HG02763 (cell line): ENCODE measurements at regions not wholly inside any gene's neighbourhood (a gene's known extent, or its start where the extent isn't known, plus 50 kb on each side); places are given as distances from the start of the nearest gene placed in this dataset.

ENCODE experiments used
- ATAC-seq: cut with Tn5 transposase; IDR thresholded peaks from one replicate; pipeline ENCODE4 v1.9.1; 2021; ENCODE audit warnings: mild to moderate bottlenecking, moderate library complexity; ENCODE audit not compliant: unreplicated experiment

- ATAC-seq: no peak
These were observed 157.9 kb downstream of the RPS12 start for GRCh38 chr6:132972254-132972653.

GRCh38 chr6:132972971-132973370 lies 158.6 kb downstream of the RPS12 start:
- no peak for ATAC-seq

- no peak for ATAC-seq
These were observed 159.2 kb downstream of the RPS12 start for GRCh38 chr6:132973514-132973993.

GRCh38 chr6:132974122-132974521 lies 159.8 kb downstream of the RPS12 start:
- ATAC-seq: no peak

- no peak for ATAC-seq
These were observed 163.0 kb downstream of the RPS12 start for GRCh38 chr6:132977413-132977812.

- no peak for ATAC-seq
These were observed 164.3 kb downstream of the RPS12 start for GRCh38 chr6:132978685-132979084.

GRCh38 chr6:132993738-132994137 lies 179.4 kb downstream of the RPS12 start:
- no peak for ATAC-seq

GRCh38 chr6:132995009-132995408 lies 180.6 kb downstream of the RPS12 start:
- no peak for ATAC-seq

- ATAC-seq: no peak
These were observed 181.1 kb downstream of the RPS12 start for GRCh38 chr6:132995432-132995831.

GRCh38 chr6:132998418-132998817 lies 184.0 kb downstream of the RPS12 start:
- ATAC-seq: no peak

GRCh38 chr6:133001040-133001565 lies 186.7 kb downstream of the RPS12 start:
- no peak for ATAC-seq

- ATAC-seq: no peak
These were observed 190.0 kb downstream of the RPS12 start for GRCh38 chr6:133004304-133004884.

GRCh38 chr6:133012774-133013173 lies 198.4 kb downstream of the RPS12 start:
- ATAC-seq: no peak

GRCh38 chr6:133016631-133017030 lies 202.3 kb downstream of the RPS12 start:
- no peak for ATAC-seq

- no peak for ATAC-seq
These were observed 203.2 kb downstream of the RPS12 start for GRCh38 chr6:133017581-133017980.

GRCh38 chr6:133026705-133027104 lies 212.3 kb downstream of the RPS12 start:
- no peak for ATAC-seq

- ATAC-seq: no peak
These were observed 207.9 kb upstream of the EYA4 start for GRCh38 chr6:133033263-133033662.

GRCh38 chr6:133034509-133035206 lies 206.5 kb upstream of the EYA4 start:
- no peak for ATAC-seq

- ATAC-seq: no peak
These were observed 200.9 kb upstream of the EYA4 start for GRCh38 chr6:133040094-133040802.

GRCh38 chr6:133040803-133041419 lies 200.2 kb upstream of the EYA4 start:
- ATAC-seq: no peak

GRCh38 chr6:133042550-133043120 lies 198.5 kb upstream of the EYA4 start:
- ATAC-seq: no peak
